Stomach (tissue), 8 donors: ENCODE measurements at regions not wholly inside any gene's neighbourhood (a gene's known extent, or its start where the extent isn't known, plus 50 kb on each side); places are given as distances from the start of the nearest gene placed in this dataset.

Source experiments
- DNase-seq, 2 donors: peaks; one replicate each; pipeline versions ENCODE4 v3.0.0 to v3.0.0-alpha.2; 2013 to 2019
- H3K27ac ChIP-seq, 5 donors: fragments of 200-600 bp in 4 of 5; sonication (generic) in 4 of 5; one replicate each; pipeline ENCODE4 v1.5.1; 2013 to 2019; ENCODE audit warnings: mild to moderate bottlenecking in 1 of 5, moderate library complexity in 1 of 5
- H3K27me3 ChIP-seq, 3 donors: fragments of 200-600 bp; sonication (generic); one replicate each; pipeline ENCODE4 v1.5.1; 2017 to 2019; ENCODE audit warnings: mixed run types in 1 of 3
- H3K36me3 ChIP-seq, 4 donors: fragments of 200-600 bp; sonication (generic); 1 replicate in 3 of 4; 2 replicates in 1 of 4; pipeline ENCODE4 v1.5.1; 2016 to 2019
- H3K4me1 ChIP-seq, 4 donors: fragments of 200-600 bp; sonication (generic); one replicate each; pipeline ENCODE4 v1.5.1; 2016 to 2019
- H3K4me3 ChIP-seq, 4 donors: fragments of 200-600 bp; sonication (generic) in 3 of 4; one replicate each; pipeline ENCODE4 v1.5.1; 2016 to 2019; ENCODE audit warnings: mild to moderate bottlenecking in 1 of 4
- H3K9me3 ChIP-seq, 4 donors: fragments of 200-600 bp; sonication (generic); one replicate each; pipeline ENCODE4 v1.5.1; 2016 to 2019
- CTCF ChIP-seq, 7 experiments: fragments of 450-650 bp in 4 of 7; fragments of 200-600 bp in 3 of 7; sonication (generic) in 3 of 7; IDR thresholded peaks; one replicate each; pipeline ENCODE4 v1.5.1; 2016 to 2019; ENCODE audit warnings: antibody characterized with exemption in 7 of 7, control low read depth in 2 of 7, mild to moderate bottlenecking in 1 of 7
- EP300 ChIP-seq: sonication (generic); formaldehyde crosslinking; IDR thresholded peaks from one replicate; pipeline ENCODE4 v1.6.1; 2017; ENCODE audit warnings: antibody characterized with exemption
- POLR2A ChIP-seq, 4 donors: fragments of 450-650 bp; IDR thresholded peaks; one replicate each; pipeline ENCODE4 v1.6.1; 2016; ENCODE audit warnings: antibody characterized with exemption in 4 of 4, control low read depth in 2 of 4, mild to moderate bottlenecking in 1 of 4, moderate library complexity in 1 of 4
- POLR2AphosphoS5 ChIP-seq, 3 donors: sonication (generic); formaldehyde crosslinking; IDR thresholded peaks; one replicate each; pipeline ENCODE4 v1.6.1; 2016; ENCODE audit warnings: antibody characterized with exemption in 3 of 3
- WGBS, 5 donors: extraction: QIAGEN DNeasy Blood & Tissue Kit in 3 of 5; methylation state at CpG; one replicate each; pipeline versions ENCODE4 v1.1.5 to v1.1.7; 2013 to 2018; 5-methylcytosine and 5-hydroxymethylcytosine counted together
- intact Hi-C: fragments of 100-400 bp; cut with DNase I; formaldehyde crosslinking; loops from one replicate; pipeline ENCODE4 v1.15.1; 2023; ENCODE audit warnings: low total_unique reads
- donor health status: healthy with polysubstance abuse.
- donor health status: Bipolar disorder and iron deficiency.
- donor health status: healthy.

GRCh38 chr4:111213531-111213930 is 590.7 kb upstream of the PITX2 start:
- no peak overlapping the region for H3K27ac ChIP-seq
- no peaks in the 10 kb centered on the region for H3K4me1 ChIP-seq
- 63 to 78% (median 68%) methylated on average over 4 of the region's 4 CpGs for WGBS, 5 donors
- intact Hi-C loops = no loop called here
- H3K4me3 ChIP-seq = no peak overlapping the region
- no peaks in the 10 kb centered on the region for H3K36me3 ChIP-seq
- no peak for TF ChIP-seq POLR2A (IDR thresholded peaks at IDR 0.05)
- H3K27me3 ChIP-seq = no peaks in the 10 kb centered on the region
- no peak for DNase-seq
- H3K9me3 ChIP-seq = no peaks in the 10 kb centered on the region

GRCh38 chr4:111214371-111214770 is 591.5 kb upstream of the PITX2 start:
- TF ChIP-seq POLR2AphosphoS5 (IDR thresholded peaks at IDR 0.05) = no peak
- TF ChIP-seq CTCF (IDR thresholded peaks at IDR 0.05) = no peak
- no peak for TF ChIP-seq EP300
- no peak for TF ChIP-seq POLR2A (IDR thresholded peaks at IDR 0.05)
- Histone ChIP-seq H3K27ac (no peak overlapping the region), H3K36me3 (no peaks in the 10 kb centered on the region), H3K4me3 (no peak overlapping the region), H3K27me3 (no peaks in the 10 kb centered on the region), H3K4me1 (no peaks in the 10 kb centered on the region), H3K9me3 (no peaks in the 10 kb centered on the region)
- 79 to 93% (median 85%) methylated on average over 1 of the region's 1 CpG for WGBS, 5 donors
- intact Hi-C loops = no loop called here
- no peak for DNase-seq

DNA sequence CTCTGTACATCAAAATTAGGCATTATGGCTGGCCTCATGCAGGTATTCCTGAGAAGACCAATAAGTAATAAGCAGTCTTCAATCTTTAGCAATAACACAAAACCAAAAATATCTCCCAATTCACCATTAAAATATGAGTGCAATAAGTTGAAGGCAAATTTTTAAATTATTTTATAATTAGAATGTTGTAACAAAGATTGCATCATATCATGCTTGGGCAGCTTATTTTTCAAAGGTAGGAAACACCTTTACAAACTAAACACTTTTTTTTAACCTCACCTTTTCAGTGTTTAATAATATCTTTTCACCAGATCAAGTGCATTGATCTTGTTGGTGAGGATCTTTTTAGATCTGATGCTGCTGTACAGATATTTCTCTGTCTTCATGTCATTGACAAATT is 592.9 kb upstream of the PITX2 start:
- H3K27me3 ChIP-seq = no peaks in the 10 kb centered on the region
- no peaks in the 10 kb centered on the region for H3K9me3 ChIP-seq
- H3K27ac ChIP-seq = no peak overlapping the region
- DNase-seq = no peak
- H3K4me3 ChIP-seq = no peak overlapping the region
- H3K36me3 ChIP-seq = no peaks in the 10 kb centered on the region
- TF ChIP-seq POLR2AphosphoS5 (IDR thresholded peaks at IDR 0.05) = no peak
- no peak for TF ChIP-seq POLR2A (IDR thresholded peaks at IDR 0.05)
- no peak for TF ChIP-seq CTCF (IDR thresholded peaks at IDR 0.05)
- no peak for TF ChIP-seq EP300
- intact Hi-C loops = no loop called here
- no peaks in the 10 kb centered on the region for H3K4me1 ChIP-seq

DNA sequence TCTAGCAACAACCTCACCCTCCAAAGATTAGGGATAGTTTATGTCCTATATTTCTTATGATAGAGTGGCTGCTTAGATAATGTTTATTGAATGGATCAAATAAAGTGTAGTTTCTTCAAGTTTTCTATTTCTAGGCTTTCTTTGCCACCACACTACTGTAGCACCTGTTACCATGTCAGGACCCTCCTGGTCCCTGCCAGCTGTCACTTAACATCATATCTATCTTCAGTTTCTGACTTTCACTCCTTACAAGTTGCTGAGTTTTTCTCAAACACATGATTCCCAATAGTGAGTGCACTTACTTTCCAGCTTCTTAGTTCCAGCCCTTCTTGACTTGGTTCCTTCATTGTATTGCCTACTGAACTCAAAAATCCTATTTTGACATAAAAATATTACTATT is 593.9 kb upstream of the PITX2 start:
- Histone ChIP-seq H3K4me3 (no peak overlapping the region), H3K27me3 (no peaks in the 10 kb centered on the region), H3K36me3 (no peaks in the 10 kb centered on the region), H3K27ac (no peak overlapping the region), H3K9me3 (peaks cover 0 to 4% (median 0%) of the 10 kb centered on the region in 4 donors), H3K4me1 (no peaks in the 10 kb centered on the region)
- intact Hi-C loops = no loop called here
- DNase-seq = no peak
- TF ChIP-seq EP300 (no peak), CTCF (IDR thresholded peaks at IDR 0.05) (no peak), POLR2A (IDR thresholded peaks at IDR 0.05) (no peak), POLR2AphosphoS5 (IDR thresholded peaks at IDR 0.05) (no peak)

GRCh38 chr4:111221371-111221770 is 598.5 kb upstream of the PITX2 start:
- H3K4me1 ChIP-seq = no peaks in the 10 kb centered on the region
- no peak for TF ChIP-seq EP300
- TF ChIP-seq CTCF (IDR thresholded peaks at IDR 0.05) = no peak
- no peak for TF ChIP-seq POLR2A (IDR thresholded peaks at IDR 0.05)
- no peak for TF ChIP-seq POLR2AphosphoS5 (IDR thresholded peaks at IDR 0.05)
- no peaks in the 10 kb centered on the region for H3K27me3 ChIP-seq
- H3K27ac ChIP-seq = no peak overlapping the region
- no peak for DNase-seq
- no peaks in the 10 kb centered on the region for H3K36me3 ChIP-seq
- intact Hi-C loops = no loop called here
- H3K9me3 ChIP-seq = peaks cover 0 to 6% (median 0%) of the 10 kb centered on the region in 4 donors
- H3K4me3 ChIP-seq = no peak overlapping the region
